ENCODE measurements at regions not wholly inside any gene's neighbourhood (a gene's known extent, or its start where the extent isn't known, plus 50 kb on each side); places are given as distances from the start of the nearest gene placed in this dataset.

GRCh38 chr4:160877087-160877790 is 1286.6 kb downstream of the FSTL5 start:
- TF ChIP-seq POLR2A (IDR thresholded peaks at IDR 0.05; ENCODE audit: low read depth), result no peak
- TF ChIP-seq CTCF (IDR thresholded peaks at IDR 0.05), result no peak
- no peak for TF ChIP-seq POLR2AphosphoS5 (IDR thresholded peaks at IDR 0.05)
- no peak for TF ChIP-seq EP300 (IDR thresholded peaks at IDR 0.05)

Measured in esophagus muscularis mucosa (tissue), 4 donors.